Neural progenitor cell (in vitro differentiated cells): ENCODE measurements at regions not wholly inside any gene's neighbourhood (a gene's known extent, or its start where the extent isn't known, plus 50 kb on each side); places are given as distances from the start of the nearest gene placed in this dataset.

ENCODE experiments used
- EZH2 ChIP-seq: fragments of 200-600 bp; sonication (generic); IDR thresholded peaks from 2 replicates; pipeline ENCODE4 v1.6.1; 2017; ENCODE audit warnings: antibody characterized with exemption, mild to moderate bottlenecking, moderate library complexity
- EZH2phosphoT487 ChIP-seq: fragments of 200-600 bp; sonication (generic); IDR thresholded peaks from 2 replicates; pipeline ENCODE4 v1.6.1; 2017; ENCODE audit warnings: antibody characterized with exemption
- TF ChIP-seq, protein P1 (sequence below): fragments of 200-600 bp; sonication (generic); IDR thresholded peaks from 2 replicates; pipeline ENCODE4 v1.5.1; 2017; ENCODE audit warnings: antibody characterized with exemption, mild to moderate bottlenecking

- TF ChIP-seq, protein P1, sequence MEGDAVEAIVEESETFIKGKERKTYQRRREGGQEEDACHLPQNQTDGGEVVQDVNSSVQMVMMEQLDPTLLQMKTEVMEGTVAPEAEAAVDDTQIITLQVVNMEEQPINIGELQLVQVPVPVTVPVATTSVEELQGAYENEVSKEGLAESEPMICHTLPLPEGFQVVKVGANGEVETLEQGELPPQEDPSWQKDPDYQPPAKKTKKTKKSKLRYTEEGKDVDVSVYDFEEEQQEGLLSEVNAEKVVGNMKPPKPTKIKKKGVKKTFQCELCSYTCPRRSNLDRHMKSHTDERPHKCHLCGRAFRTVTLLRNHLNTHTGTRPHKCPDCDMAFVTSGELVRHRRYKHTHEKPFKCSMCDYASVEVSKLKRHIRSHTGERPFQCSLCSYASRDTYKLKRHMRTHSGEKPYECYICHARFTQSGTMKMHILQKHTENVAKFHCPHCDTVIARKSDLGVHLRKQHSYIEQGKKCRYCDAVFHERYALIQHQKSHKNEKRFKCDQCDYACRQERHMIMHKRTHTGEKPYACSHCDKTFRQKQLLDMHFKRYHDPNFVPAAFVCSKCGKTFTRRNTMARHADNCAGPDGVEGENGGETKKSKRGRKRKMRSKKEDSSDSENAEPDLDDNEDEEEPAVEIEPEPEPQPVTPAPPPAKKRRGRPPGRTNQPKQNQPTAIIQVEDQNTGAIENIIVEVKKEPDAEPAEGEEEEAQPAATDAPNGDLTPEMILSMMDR: no peak
- TF ChIP-seq EZH2 (no peak), EZH2phosphoT487 (no peak)
Measured at GRCh38 chr10:36683421-36683820, 442.0 kb upstream of the ANKRD30A start.
